Ovary (tissue), 3 donors: ENCODE measurements at regions not wholly inside any gene's neighbourhood (a gene's known extent, or its start where the extent isn't known, plus 50 kb on each side); places are given as distances from the start of the nearest gene placed in this dataset.

ENCODE experiments used
- CTCF ChIP-seq, 3 donors: fragments of 450-650 bp in 2 of 3; fragments of 200-600 bp in 1 of 3; IDR thresholded peaks; one replicate each; pipeline versions ENCODE4 v1.5.1 to v1.8.0; 2016 to 2022; ENCODE audit warnings: antibody characterized with exemption in 3 of 3, mild to moderate bottlenecking in 1 of 3
- EP300 ChIP-seq: sonication (generic); formaldehyde crosslinking; IDR thresholded peaks from one replicate; pipeline ENCODE4 v1.6.1; 2017; ENCODE audit warnings: antibody characterized with exemption
- POLR2A ChIP-seq: fragments of 450-650 bp; IDR thresholded peaks from one replicate; pipeline ENCODE4 v1.6.1; 2017; ENCODE audit warnings: antibody characterized with exemption, mild to moderate bottlenecking, moderate library complexity
- donor health status: DM: no; HTN: no; CAD: no.

GRCh38 chr4:13989501-13989900 lies 362.0 kb upstream of the BOD1L1 start:
- TF ChIP-seq CTCF (IDR thresholded peaks at IDR 0.05) (no peak), POLR2A (no peak), EP300 (no peak)
